ENCODE measurements at regions not wholly inside any gene's neighbourhood (a gene's known extent, or its start where the extent isn't known, plus 50 kb on each side); places are given as distances from the start of the nearest gene placed in this dataset.

- H2BK12ac ChIP-seq (ENCODE audit: low read length), result no peak overlapping the region
- no peak overlapping the region for H3K4ac ChIP-seq (ENCODE audit: low read depth, low read length)
- H4K8ac ChIP-seq (ENCODE audit: low read depth, low read length), result no peak overlapping the region
- no peak overlapping the region for H3K27ac ChIP-seq (ENCODE audit: low read depth, low read length)
- H2BK5ac ChIP-seq (ENCODE audit: low read depth, low read length, poor library complexity), result no peak overlapping the region
- no peaks in the 10 kb centered on the region for H3K36me3 ChIP-seq (ENCODE audit: control insufficient read depth in 1 of 2, insufficient read depth in 2 of 2, low read length in 2 of 2)
- H2AFZ ChIP-seq (ENCODE audit: insufficient read depth, low read length, poor library complexity), result no peak overlapping the region
- no peaks in the 10 kb centered on the region for H3K79me2 ChIP-seq (ENCODE audit: control insufficient read depth, insufficient read depth, low read length, poor library complexity)
- no peaks in the 10 kb centered on the region for H3K79me1 ChIP-seq (ENCODE audit: low read length)
- no peaks in the 10 kb centered on the region for H3K27me3 ChIP-seq (ENCODE audit: insufficient read depth, low read length)
- H3K14ac ChIP-seq (ENCODE audit: low read length), result no peak overlapping the region
- H3K9ac ChIP-seq (ENCODE audit: low read length), result no peak overlapping the region
- no peak overlapping the region for H3K4me2 ChIP-seq (ENCODE audit: low read length)
- no peak overlapping the region for H3K4me3 ChIP-seq (ENCODE audit: low read depth, low read length)
- H3K4me1 ChIP-seq (ENCODE audit: control insufficient read depth in 1 of 2, insufficient read depth in 2 of 2, low read length in 2 of 2), result no peaks in the 10 kb centered on the region
- no peak overlapping the region for H4K12ac ChIP-seq (ENCODE audit: low read depth, low read length)
- no CpG with 5 or more reads among the region's 1 CpG for WGBS (ENCODE audit: extremely low coverage, insufficient coverage, insufficient read length)
- H3K23ac ChIP-seq (ENCODE audit: low read length), result no peak overlapping the region
- no peak overlapping the region for H4K91ac ChIP-seq (ENCODE audit: low read depth, low read length)
- H2BK120ac ChIP-seq (ENCODE audit: insufficient read depth, low read length, poor library complexity), result no peak overlapping the region
- H2AK5ac ChIP-seq (ENCODE audit: low read length), result no peak overlapping the region
- no peaks in the 10 kb centered on the region for H3K9me3 ChIP-seq (ENCODE audit: insufficient read depth, low read depth, low read length)
- DNase-seq, result no peak
- no peak overlapping the region for H3K18ac ChIP-seq (ENCODE audit: low read length)
Observed at GRCh38 chr21:25179116-25179515, 428.2 kb downstream of the MRPL39 start.

- WGBS (ENCODE audit: extremely low coverage, insufficient coverage, insufficient read length), result no CpG with 5 or more reads among the region's 5 CpGs
- no peak for DNase-seq
Observed at GRCh38 chr21:25176637-25177412, 430.5 kb downstream of the MRPL39 start.

GRCh38 chr21:25175938-25176337 is 431.3 kb downstream of the MRPL39 start:
- Histone ChIP-seq H3K14ac (ENCODE audit: low read length) (no peak overlapping the region), H3K79me2 (ENCODE audit: control insufficient read depth, insufficient read depth, low read length, poor library complexity) (no peaks in the 10 kb centered on the region), H2AK5ac (ENCODE audit: low read length) (no peak overlapping the region), H3K4me1 (ENCODE audit: control insufficient read depth in 1 of 2, insufficient read depth in 2 of 2, low read length in 2 of 2) (no peaks in the 10 kb centered on the region), H3K27me3 (ENCODE audit: insufficient read depth, low read length) (no peaks in the 10 kb centered on the region), H3K9me3 (ENCODE audit: insufficient read depth, low read depth, low read length) (no peaks in the 10 kb centered on the region), H3K4ac (ENCODE audit: low read depth, low read length) (no peak overlapping the region), H2BK5ac (ENCODE audit: low read depth, low read length, poor library complexity) (no peak overlapping the region), H2BK120ac (ENCODE audit: insufficient read depth, low read length, poor library complexity) (no peak overlapping the region), H3K18ac (ENCODE audit: low read length) (no peak overlapping the region), H3K4me2 (ENCODE audit: low read length) (no peak overlapping the region), H4K12ac (ENCODE audit: low read depth, low read length) (no peak overlapping the region), H2BK12ac (ENCODE audit: low read length) (no peak overlapping the region), H3K9ac (ENCODE audit: low read length) (no peak overlapping the region), H4K8ac (ENCODE audit: low read depth, low read length) (no peak overlapping the region), H3K36me3 (ENCODE audit: control insufficient read depth in 1 of 2, insufficient read depth in 2 of 2, low read length in 2 of 2) (no peaks in the 10 kb centered on the region), H2AFZ (ENCODE audit: insufficient read depth, low read length, poor library complexity) (no peak overlapping the region), H3K4me3 (ENCODE audit: low read depth, low read length) (no peak overlapping the region), H4K91ac (ENCODE audit: low read depth, low read length) (no peak overlapping the region), H3K23ac (ENCODE audit: low read length) (no peak overlapping the region), H3K27ac (ENCODE audit: low read depth, low read length) (no peak overlapping the region), H3K79me1 (ENCODE audit: low read length) (no peaks in the 10 kb centered on the region)
- no peak for DNase-seq
- WGBS (ENCODE audit: extremely low coverage, insufficient coverage, insufficient read length), result no CpG with 5 or more reads among the region's 2 CpGs

More at GRCh38 chr21:25176637-25177412, 430.5 kb downstream of the MRPL39 start:
- H3K79me1 ChIP-seq (ENCODE audit: low read length), result no peaks in the 10 kb centered on the region
- no peak overlapping the region for H2AK5ac ChIP-seq (ENCODE audit: low read length)
- H3K9me3 ChIP-seq (ENCODE audit: insufficient read depth, low read depth, low read length), result no peaks in the 10 kb centered on the region
- H4K12ac ChIP-seq (ENCODE audit: low read depth, low read length), result no peak overlapping the region
- H3K9ac ChIP-seq (ENCODE audit: low read length), result no peak overlapping the region
- H2BK120ac ChIP-seq (ENCODE audit: insufficient read depth, low read length, poor library complexity), result no peak overlapping the region
- no peak overlapping the region for H2AFZ ChIP-seq (ENCODE audit: insufficient read depth, low read length, poor library complexity)
- H3K36me3 ChIP-seq (ENCODE audit: control insufficient read depth in 1 of 2, insufficient read depth in 2 of 2, low read length in 2 of 2), result no peaks in the 10 kb centered on the region
- H2BK12ac ChIP-seq (ENCODE audit: low read length), result no peak overlapping the region
- H3K18ac ChIP-seq (ENCODE audit: low read length), result no peak overlapping the region
- no peaks in the 10 kb centered on the region for H3K27me3 ChIP-seq (ENCODE audit: insufficient read depth, low read length)
- no peak overlapping the region for H4K8ac ChIP-seq (ENCODE audit: low read depth, low read length)
- no peak overlapping the region for H2BK5ac ChIP-seq (ENCODE audit: low read depth, low read length, poor library complexity)
- no peak overlapping the region for H4K91ac ChIP-seq (ENCODE audit: low read depth, low read length)
- no peak overlapping the region for H3K4me2 ChIP-seq (ENCODE audit: low read length)
- no peak overlapping the region for H3K4me3 ChIP-seq (ENCODE audit: low read depth, low read length)
- no peaks in the 10 kb centered on the region for H3K79me2 ChIP-seq (ENCODE audit: control insufficient read depth, insufficient read depth, low read length, poor library complexity)
- H3K14ac ChIP-seq (ENCODE audit: low read length), result no peak overlapping the region
- H3K4me1 ChIP-seq (ENCODE audit: control insufficient read depth in 1 of 2, insufficient read depth in 2 of 2, low read length in 2 of 2), result no peaks in the 10 kb centered on the region
- H3K23ac ChIP-seq (ENCODE audit: low read length), result no peak overlapping the region
- H3K4ac ChIP-seq (ENCODE audit: low read depth, low read length), result no peak overlapping the region
- no peak overlapping the region for H3K27ac ChIP-seq (ENCODE audit: low read depth, low read length)

- no peak overlapping the region for H4K12ac ChIP-seq (ENCODE audit: low read depth, low read length)
- H3K23ac ChIP-seq (ENCODE audit: low read length), result no peak overlapping the region
- no peak overlapping the region for H4K8ac ChIP-seq (ENCODE audit: low read depth, low read length)
- H3K4me1 ChIP-seq (ENCODE audit: control insufficient read depth in 1 of 2, insufficient read depth in 2 of 2, low read length in 2 of 2), result no peaks in the 10 kb centered on the region
- H3K27ac ChIP-seq (ENCODE audit: low read depth, low read length), result no peak overlapping the region
- H4K91ac ChIP-seq (ENCODE audit: low read depth, low read length), result no peak overlapping the region
- H2AFZ ChIP-seq (ENCODE audit: insufficient read depth, low read length, poor library complexity), result no peak overlapping the region
- DNase-seq, result no peak
- no peaks in the 10 kb centered on the region for H3K79me2 ChIP-seq (ENCODE audit: control insufficient read depth, insufficient read depth, low read length, poor library complexity)
- no peak overlapping the region for H3K18ac ChIP-seq (ENCODE audit: low read length)
- H2BK5ac ChIP-seq (ENCODE audit: low read depth, low read length, poor library complexity), result no peak overlapping the region
- no CpG with 5 or more reads among the region's 6 CpGs for WGBS (ENCODE audit: extremely low coverage, insufficient coverage, insufficient read length)
- H3K4me2 ChIP-seq (ENCODE audit: low read length), result no peak overlapping the region
- H3K36me3 ChIP-seq (ENCODE audit: control insufficient read depth in 1 of 2, insufficient read depth in 2 of 2, low read length in 2 of 2), result no peaks in the 10 kb centered on the region
- no peak overlapping the region for H2BK12ac ChIP-seq (ENCODE audit: low read length)
- no peak overlapping the region for H3K4ac ChIP-seq (ENCODE audit: low read depth, low read length)
- no peak overlapping the region for H2AK5ac ChIP-seq (ENCODE audit: low read length)
- peaks cover 6% of the 10 kb centered on the region for H3K9me3 ChIP-seq (ENCODE audit: insufficient read depth, low read depth, low read length)
- no peaks in the 10 kb centered on the region for H3K79me1 ChIP-seq (ENCODE audit: low read length)
- H3K27me3 ChIP-seq (ENCODE audit: insufficient read depth, low read length), result no peaks in the 10 kb centered on the region
- H3K9ac ChIP-seq (ENCODE audit: low read length), result no peak overlapping the region
- no peak overlapping the region for H2BK120ac ChIP-seq (ENCODE audit: insufficient read depth, low read length, poor library complexity)
- no peak overlapping the region for H3K4me3 ChIP-seq (ENCODE audit: low read depth, low read length)
- H3K14ac ChIP-seq (ENCODE audit: low read length), result no peak overlapping the region
Observed at GRCh38 chr21:25171438-25171837, 435.8 kb downstream of the MRPL39 start.
